ENCODE measurements at regions not wholly inside any gene's neighbourhood (a gene's known extent, or its start where the extent isn't known, plus 50 kb on each side); places are given as distances from the start of the nearest gene placed in this dataset.

DNA sequence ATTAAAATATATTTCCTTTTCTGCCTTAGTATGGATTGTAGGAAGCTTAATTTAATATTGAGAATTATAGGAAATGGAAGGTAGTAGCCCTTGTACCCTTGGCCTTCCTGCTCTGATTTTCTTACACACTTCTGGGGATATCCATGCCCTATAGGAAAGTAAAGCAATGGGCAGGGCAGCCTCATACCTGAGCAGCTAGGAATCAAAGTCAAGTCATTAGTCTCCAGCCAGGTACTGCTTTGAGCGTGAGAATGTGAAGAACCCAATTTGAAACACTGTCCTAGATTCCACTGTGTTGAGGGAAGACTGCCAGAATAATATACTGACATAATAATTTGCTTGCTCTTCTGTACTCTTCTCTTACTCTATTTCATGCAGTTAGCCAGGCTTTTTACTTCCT, 51.0 kb upstream of the L3MBTL3 start:
- no peaks in the 10 kb centered on the region for H3K9me3 ChIP-seq
- 77 to 86% methylated on average over 1 of the region's 1 CpG for WGBS, 2 donors
- no peaks in the 10 kb centered on the region for H3K27me3 ChIP-seq
- no peaks in the 10 kb centered on the region for H3K36me3 ChIP-seq
- H3K4me3 ChIP-seq = no peak overlapping the region
- no peaks in the 10 kb centered on the region for H3K4me1 ChIP-seq
- DNase-seq (no peak), ATAC-seq (ENCODE audit: low FRiP score in 2 of 2) (no peak)
- no peak for TF ChIP-seq POLR2AphosphoS5 (IDR thresholded peaks at IDR 0.05)
- no peak overlapping the region for H3K27ac ChIP-seq

DNA sequence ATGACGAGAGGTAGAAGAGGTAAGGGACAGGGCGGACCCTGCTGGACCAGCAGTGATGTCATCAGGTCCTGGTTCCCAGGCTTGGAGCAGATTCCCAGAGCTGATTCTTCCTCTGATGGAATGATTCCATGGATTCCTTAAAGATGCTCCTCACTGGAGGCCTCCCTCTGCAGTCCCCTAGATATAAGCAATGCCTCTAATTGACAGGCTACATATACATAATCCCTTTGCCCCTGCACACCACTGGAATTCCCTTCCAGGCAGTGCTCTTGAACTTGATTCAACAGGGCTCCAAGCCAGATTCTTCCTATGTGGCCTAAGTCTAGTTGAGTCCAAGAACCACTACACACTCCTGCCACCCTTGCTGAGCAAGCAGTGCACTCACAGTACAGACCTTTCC, 52.3 kb upstream of the L3MBTL3 start:
- ATAC-seq (ENCODE audit: low FRiP score in 2 of 2) (no peak), DNase-seq (no peak)
- Histone ChIP-seq H3K27me3 (no peaks in the 10 kb centered on the region), H3K4me1 (no peaks in the 10 kb centered on the region), H3K36me3 (no peaks in the 10 kb centered on the region), H3K4me3 (no peak overlapping the region), H3K27ac (no peak overlapping the region), H3K9me3 (no peaks in the 10 kb centered on the region)
- 87 to 100% methylated on average over 2 of the region's 2 CpGs for WGBS, 2 donors
- no peak for TF ChIP-seq EP300 (IDR thresholded peaks at IDR 0.05)
- TF ChIP-seq, protein P1, sequence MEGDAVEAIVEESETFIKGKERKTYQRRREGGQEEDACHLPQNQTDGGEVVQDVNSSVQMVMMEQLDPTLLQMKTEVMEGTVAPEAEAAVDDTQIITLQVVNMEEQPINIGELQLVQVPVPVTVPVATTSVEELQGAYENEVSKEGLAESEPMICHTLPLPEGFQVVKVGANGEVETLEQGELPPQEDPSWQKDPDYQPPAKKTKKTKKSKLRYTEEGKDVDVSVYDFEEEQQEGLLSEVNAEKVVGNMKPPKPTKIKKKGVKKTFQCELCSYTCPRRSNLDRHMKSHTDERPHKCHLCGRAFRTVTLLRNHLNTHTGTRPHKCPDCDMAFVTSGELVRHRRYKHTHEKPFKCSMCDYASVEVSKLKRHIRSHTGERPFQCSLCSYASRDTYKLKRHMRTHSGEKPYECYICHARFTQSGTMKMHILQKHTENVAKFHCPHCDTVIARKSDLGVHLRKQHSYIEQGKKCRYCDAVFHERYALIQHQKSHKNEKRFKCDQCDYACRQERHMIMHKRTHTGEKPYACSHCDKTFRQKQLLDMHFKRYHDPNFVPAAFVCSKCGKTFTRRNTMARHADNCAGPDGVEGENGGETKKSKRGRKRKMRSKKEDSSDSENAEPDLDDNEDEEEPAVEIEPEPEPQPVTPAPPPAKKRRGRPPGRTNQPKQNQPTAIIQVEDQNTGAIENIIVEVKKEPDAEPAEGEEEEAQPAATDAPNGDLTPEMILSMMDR (IDR thresholded peaks at IDR 0.05) = no peak

DNA sequence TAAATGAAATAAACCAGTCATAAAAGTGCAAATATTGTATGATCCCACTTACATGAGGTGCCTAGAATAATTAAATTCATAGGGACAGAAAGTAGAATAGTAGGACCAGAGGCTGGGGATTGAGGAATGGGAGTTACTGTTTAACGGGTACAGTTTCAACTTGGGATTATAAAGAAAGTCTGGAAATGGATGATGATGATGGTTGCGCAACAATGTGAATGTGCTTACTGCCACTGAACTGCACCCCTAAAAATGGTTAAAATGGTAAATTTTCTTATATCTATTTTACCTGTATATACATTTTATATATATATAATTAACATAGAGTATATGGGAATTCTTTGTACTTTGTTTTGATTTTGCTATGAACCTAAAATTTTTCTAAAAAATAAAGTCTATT, 53.3 kb upstream of the L3MBTL3 start:
- H3K27me3 ChIP-seq = no peaks in the 10 kb centered on the region
- TF ChIP-seq, protein P1 (IDR thresholded peaks at IDR 0.05) = no peak
- TF ChIP-seq POLR2AphosphoS5 (IDR thresholded peaks at IDR 0.05) (no peak), EP300 (IDR thresholded peaks at IDR 0.05) (no peak), POLR2A (IDR thresholded peaks at IDR 0.05) (no peak)
- H3K36me3 ChIP-seq = no peaks in the 10 kb centered on the region
- no peak overlapping the region for H3K4me3 ChIP-seq
- H3K9me3 ChIP-seq = no peaks in the 10 kb centered on the region
- H3K27ac ChIP-seq = no peak overlapping the region
- ATAC-seq (ENCODE audit: low FRiP score in 2 of 2) = no peak
- H3K4me1 ChIP-seq = no peaks in the 10 kb centered on the region
- DNase-seq = no peak
- WGBS, 2 donors = 97 to 98% methylated on average over 2 of the region's 2 CpGs

DNA sequence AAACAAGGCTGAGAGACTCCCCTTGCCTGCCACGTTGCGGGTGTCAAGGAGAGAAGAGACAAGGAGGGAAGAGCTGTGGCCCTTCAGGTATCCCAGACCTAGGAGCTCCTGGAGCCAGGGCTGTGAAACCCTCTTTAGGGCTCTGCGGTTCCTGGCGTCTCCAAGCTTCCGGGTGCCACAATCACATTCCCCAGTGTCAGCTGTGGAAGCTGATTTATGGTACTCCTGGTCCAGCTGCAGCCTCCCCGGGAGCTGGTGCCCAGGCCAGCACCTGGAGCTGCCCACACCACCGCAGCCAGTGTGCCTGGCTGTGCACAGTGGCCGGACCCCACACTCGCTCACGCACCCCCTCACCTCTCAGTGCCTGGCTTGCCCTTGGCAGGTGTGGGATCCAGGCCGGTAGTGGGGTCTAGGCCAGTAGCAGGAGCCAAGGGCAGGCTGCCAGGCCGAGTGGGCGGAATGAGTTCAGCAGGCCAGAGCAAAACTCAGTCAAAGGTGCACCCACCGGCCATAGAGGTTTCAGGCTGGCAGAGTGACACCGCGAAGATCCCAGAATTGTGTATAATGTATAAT, 58.9 kb upstream of the L3MBTL3 start:
- no peaks in the 10 kb centered on the region for H3K36me3 ChIP-seq
- H3K9me3 ChIP-seq = no peaks in the 10 kb centered on the region
- no peak overlapping the region for H3K4me3 ChIP-seq
- no peak overlapping the region for H3K27ac ChIP-seq
- H3K4me1 ChIP-seq = no peaks in the 10 kb centered on the region
- 88 to 91% methylated on average over 11 to 16 of the region's 16 CpGs for WGBS, 2 donors
- no peaks in the 10 kb centered on the region for H3K27me3 ChIP-seq
- peak in 1 of 2 donors; percentile 70 for DNase-seq
- peak in 1 of 2 donors; percentile 67 for ATAC-seq (ENCODE audit: low FRiP score in 2 of 2)
- TF ChIP-seq EP300 (IDR thresholded peaks at IDR 0.05) (no peak), POLR2A (IDR thresholded peaks at IDR 0.05) (no peak), POLR2AphosphoS5 (IDR thresholded peaks at IDR 0.05) (no peak)

DNA sequence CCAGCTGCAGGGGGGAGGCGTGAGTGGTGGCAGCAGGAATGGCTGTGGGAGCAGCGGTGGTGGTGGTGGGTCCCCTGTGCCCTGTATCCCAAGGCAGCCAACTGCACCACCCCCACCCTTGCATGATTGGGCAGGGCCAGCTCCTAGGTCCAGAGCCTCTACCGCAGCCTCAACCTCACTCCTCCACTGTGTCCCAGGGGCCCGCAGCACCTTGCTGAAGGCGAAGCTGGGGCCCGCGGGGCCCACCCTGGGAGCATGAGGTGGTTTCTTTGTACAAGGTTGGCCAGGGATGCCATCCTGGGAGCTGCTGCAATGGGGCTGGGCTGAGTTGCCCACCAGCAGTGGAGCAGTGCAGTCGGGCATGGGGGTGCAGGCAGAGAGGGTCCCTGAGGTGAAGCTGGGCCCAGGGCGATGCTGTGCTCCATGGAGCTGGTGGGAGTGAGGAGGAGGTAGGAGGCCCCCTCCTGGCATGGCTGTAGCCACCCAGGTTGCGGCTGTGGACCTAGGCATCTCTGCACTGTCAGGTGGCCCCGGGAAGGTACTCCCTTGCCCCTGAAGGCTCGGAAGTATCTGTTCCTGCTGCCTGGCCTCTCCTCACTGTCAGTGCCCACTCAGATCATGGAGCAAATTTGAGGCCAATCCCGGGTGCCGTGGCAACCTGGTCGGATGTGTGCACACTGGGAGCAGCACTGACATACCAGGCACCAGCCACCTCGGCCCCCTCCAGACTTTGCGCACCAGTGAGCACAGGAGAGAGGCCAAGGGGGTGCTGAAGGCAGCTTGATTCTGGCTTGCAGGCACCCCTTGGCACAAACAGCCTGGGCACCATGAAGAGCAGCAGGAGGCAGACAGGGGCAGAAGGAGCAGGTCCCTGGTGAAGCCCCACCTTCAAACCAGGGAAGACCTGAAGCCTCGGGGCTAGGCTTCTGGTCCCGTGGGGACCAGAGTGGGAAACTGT, 60.2 kb upstream of the L3MBTL3 start:
- H3K9me3 ChIP-seq = no peaks in the 10 kb centered on the region
- no peaks in the 10 kb centered on the region for H3K36me3 ChIP-seq
- no peak overlapping the region for H3K4me3 ChIP-seq
- TF ChIP-seq POLR2A (IDR thresholded peaks at IDR 0.05) (no peak), POLR2AphosphoS5 (IDR thresholded peaks at IDR 0.05) (no peak), EP300 (IDR thresholded peaks at IDR 0.05) (no peak)
- TF ChIP-seq, protein P1 (IDR thresholded peaks at IDR 0.05) = no peak
- H3K4me1 ChIP-seq = no peaks in the 10 kb centered on the region
- H3K27me3 ChIP-seq = no peaks in the 10 kb centered on the region
- H3K27ac ChIP-seq = no peak overlapping the region
- 96 to 98% methylated on average over 4 to 17 of the region's 19 CpGs for WGBS, 2 donors
- DNase-seq (peak in 1 of 2 donors; percentile 56), ATAC-seq (ENCODE audit: low FRiP score in 2 of 2) (peak; percentile 14 to 36)
